DMS153 treated with DMSO at 0.1 percent for 48 hours (cell line): ENCODE measurements at regions not wholly inside any gene's neighbourhood (a gene's known extent, or its start where the extent isn't known, plus 50 kb on each side); places are given as distances from the start of the nearest gene placed in this dataset.

Experiments used
- DNase-seq: peaks from one replicate; lab custom pipeline; 2025; ENCODE audit not compliant: unreplicated experiment; lab: John Stamatoyannopoulos, UW

GRCh38 chr6:145178391-145178790 is 556.9 kb downstream of the EPM2A start:
- DNase-seq = no peak

GRCh38 chr6:145187491-145188206 is 547.7 kb downstream of the EPM2A start:
- DNase-seq = no peak

DNA sequence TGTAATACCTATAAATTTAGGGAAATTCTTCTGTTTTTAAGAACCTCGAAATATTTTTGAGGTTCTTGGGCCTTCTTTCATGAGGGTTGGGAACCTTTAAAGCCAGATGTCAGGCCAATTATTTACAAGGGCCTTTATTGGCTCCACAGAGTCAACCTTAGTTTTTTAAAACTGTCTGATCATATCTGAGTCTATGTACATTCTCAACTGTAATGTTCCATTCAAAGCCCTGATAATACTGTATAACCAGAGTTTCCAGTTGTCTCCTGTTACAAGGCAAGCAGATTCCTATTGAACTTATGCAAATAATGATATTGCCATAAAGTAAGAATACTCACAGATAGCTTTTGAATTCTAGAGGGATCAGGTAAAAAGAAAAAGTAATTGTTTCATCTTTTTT is 545.5 kb downstream of the EPM2A start:
- peak; percentile 71 for DNase-seq

- DNase-seq = no peak
Observed at GRCh38 chr6:145194389-145194788, 540.9 kb downstream of the EPM2A start.

DNA sequence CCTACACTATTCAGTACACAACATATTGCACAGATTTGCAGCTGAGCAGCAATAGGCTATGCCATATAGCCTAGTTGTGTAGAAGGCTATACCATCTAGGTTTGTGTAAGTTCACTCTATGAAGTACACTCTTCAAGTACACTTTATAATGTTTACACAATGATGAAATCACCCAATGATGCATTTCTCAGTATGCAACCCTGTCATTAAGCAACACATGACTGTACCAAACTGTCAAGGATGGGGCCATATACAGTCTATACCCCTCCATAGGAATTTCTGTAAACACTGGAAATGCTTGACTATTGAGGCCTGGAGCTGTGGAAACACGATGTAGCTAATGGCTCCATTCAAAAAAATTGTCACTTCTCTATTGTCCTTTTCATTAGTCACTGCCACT is 535.4 kb downstream of the EPM2A start:
- DNase-seq = peak; percentile 42

GRCh38 chr6:145204301-145204700 is 531.0 kb downstream of the EPM2A start:
- no peak for DNase-seq

DNA sequence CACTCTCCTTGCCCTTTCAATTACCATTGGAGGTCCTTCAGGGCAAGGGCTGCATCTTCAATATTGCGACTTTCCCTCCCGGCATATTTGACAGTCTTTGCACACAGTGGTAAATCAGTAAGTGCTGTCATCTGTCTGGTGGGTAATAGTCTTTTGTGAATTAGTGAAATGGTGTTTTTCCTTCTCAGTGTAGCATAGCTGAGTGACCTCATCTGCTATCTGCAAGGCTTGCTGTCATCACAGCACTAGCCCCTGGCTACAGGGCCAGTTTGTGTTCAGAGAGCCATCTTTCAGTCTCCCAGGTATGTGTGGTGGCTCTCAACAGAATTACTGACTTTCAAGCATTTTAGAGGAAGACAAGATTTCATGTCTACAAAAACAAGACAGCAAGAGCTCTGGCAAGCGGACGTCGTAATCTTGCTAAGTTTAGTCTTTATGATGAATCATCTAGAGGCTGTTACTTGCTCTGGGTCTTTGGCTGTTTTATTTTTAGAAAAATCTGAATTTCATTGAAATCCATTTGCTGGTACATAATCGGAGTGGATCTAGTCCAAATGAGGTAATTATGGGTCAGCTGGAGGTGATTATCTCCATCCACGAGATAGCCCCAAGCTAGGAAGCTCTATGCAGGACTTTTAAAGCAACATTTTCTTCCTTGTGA is 528.9 kb downstream of the EPM2A start:
- no peak for DNase-seq

- DNase-seq = no peak
Observed at GRCh38 chr6:145208474-145208873, 526.8 kb downstream of the EPM2A start.

DNA sequence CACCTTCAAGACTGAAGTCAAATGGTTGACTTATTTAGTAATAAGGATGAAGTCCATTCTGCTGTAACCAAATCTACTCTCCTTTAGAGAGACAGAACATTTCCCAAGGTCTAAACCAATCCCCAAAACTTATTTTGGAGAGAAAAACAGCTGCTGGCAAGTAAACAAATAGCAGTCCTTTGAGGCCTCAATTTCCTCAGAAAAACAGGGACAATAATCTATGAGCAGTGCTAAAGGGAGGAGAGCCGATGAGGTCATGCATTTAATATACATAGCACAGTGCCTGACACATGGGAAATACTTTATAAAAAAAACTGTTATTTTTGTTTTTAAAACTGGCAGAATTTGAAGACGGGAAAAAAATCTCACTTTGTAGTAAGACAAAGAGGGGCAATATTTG is 526.0 kb downstream of the EPM2A start:
- no peak for DNase-seq

GRCh38 chr6:145212813-145213212 is 522.5 kb downstream of the EPM2A start:
- no peak for DNase-seq

DNA sequence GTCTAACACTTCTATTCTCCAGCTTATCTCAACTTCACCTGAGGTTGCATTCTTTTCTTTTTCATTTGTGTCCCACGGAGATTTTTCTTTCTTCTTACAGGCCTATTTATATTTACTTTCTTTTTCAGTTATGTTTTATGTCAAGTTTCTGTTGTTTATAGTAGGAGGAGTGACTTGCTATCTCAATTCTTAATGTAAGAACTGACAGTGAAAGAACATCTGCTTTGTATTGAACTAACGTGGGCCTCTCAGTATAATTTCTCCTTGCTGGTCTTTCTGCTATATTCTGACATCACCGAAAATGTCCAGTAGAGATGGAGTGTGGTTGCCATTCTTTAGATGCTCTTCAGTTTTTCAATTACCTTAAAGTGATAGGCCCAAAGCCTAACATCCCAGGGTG is 521.7 kb downstream of the EPM2A start:
- DNase-seq = no peak

- DNase-seq = peak; percentile 30
Observed at GRCh38 chr6:145214570-145214969, 520.8 kb downstream of the EPM2A start.

DNA sequence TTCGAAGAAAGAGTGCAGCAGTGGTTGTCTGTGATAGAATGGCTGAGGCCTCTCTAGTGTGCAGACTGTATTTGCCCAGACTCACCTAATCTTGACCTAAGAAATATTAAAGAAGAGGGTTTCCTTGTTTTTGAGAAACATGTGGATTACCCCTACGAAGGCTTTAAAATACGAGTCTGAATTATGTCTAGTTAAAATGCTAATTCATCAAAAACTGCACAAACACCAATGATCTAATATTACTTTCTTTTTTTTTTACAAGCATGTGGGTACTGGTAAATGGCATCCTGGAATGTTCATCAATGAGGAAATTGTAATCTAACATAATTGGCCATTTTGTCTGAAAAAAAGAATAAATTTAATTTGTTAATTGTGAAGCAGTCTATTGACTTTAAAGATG is 510.9 kb downstream of the EPM2A start:
- DNase-seq = no peak

DNA sequence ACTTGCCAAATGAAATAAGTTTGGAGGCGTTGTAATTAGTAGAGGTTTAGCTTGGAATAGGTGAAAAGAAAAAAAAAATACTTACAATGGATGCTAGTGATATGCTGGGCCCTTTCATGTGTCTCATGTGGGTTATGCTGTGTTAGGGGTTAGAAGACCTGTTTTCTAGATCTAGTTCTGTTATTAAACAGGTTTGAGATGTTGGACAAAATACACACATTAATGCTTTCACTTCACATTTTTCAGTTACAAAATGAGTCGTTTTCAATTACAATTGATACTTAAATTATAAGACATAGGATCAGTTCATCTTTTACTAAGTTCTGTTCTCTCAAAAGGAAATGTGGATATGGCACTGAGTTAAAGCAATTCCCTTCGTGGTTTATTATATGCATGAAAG is 509.8 kb downstream of the EPM2A start:
- DNase-seq = no peak

- no peak for DNase-seq
Observed at GRCh38 chr6:145227593-145227992, 507.7 kb downstream of the EPM2A start.

- no peak for DNase-seq
Observed at GRCh38 chr6:145228962-145229582, 506.2 kb downstream of the EPM2A start.

GRCh38 chr6:145233955-145234354 is 501.4 kb downstream of the EPM2A start:
- DNase-seq = no peak

- no peak for DNase-seq
Observed at GRCh38 chr6:145235207-145235606, 500.1 kb downstream of the EPM2A start.

GRCh38 chr6:145238787-145239186 is 496.5 kb downstream of the EPM2A start:
- no peak for DNase-seq

DNA sequence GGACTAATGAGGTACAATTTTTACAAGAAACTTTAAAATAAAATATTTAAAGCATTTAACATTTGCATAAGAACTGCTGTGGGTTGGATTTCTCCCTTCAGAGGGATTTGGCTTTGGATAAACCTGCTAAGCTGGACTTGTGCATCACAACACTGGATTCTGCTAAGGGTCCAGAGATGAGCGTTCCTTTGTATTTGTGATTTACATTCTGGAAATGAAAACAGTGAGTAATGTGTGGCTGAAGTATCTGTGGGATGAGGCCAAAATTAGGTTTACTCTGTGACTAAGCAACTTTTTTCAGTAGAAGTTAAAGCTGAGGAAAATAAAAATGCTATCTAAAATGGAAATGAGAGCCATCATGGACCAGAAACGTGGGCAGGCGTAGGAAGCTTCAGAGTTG is 494.3 kb downstream of the EPM2A start:
- DNase-seq = no peak

DNA sequence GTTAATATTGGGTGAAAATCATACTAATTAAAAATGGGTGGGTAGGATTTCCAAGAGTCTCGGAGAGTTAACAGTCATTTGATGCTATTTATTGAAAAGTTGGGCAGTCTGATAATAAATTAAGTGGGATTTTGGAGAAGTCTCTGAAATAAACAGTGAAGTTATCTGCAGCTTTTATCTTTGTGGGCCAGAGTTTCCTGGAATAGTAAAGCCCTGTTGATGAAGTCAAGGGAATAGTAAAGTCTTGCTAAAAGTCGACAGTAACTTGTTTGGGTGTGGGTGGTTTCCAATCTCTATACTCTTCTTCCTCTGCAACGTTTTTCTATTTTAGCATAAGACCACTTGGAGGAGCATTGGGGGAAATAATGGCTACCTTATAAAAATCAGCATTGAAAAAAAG is 493.6 kb downstream of the EPM2A start:
- no peak for DNase-seq

DNA sequence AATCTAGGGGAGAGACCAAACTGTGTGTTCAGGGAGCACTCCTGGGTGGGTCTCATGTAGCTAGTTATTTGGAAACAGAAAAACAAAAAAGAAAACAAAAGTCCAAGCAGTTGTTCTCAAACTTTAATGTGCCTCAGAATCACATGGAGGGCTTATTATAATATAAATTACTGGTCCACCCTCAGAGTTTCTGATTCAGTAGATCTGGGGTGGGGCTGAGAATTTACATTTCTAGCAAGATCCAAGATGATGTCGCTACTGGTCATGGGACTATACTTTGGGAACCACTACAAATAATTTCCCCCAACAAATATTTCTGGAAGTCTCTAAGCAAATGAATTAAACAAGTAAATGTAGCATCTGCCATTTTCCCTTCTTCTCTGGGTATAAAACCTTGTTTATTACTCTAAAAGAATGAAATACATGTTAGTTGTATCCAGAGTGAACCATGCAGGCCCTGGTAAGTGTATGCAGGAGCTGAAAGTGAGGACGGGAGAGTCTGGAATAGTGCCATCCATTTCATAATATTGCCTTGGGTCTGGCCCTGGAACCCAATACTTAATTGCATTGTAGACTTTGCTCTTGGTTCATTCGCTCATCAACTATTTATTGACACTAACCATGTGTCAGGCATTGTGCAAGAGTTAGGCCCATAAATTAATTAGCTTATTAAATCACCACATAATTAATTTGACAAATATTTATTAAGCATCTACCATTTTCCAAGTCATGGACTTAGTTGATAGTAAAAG is 490.8 kb downstream of the EPM2A start:
- no peak for DNase-seq
